GM12892 (cell line): ENCODE measurements at regions not wholly inside any gene's neighbourhood (a gene's known extent, or its start where the extent isn't known, plus 50 kb on each side); places are given as distances from the start of the nearest gene placed in this dataset.

Experiments used
- POLR2A ChIP-seq: IDR thresholded peaks from 2 replicates; pipeline ENCODE4 v1.6.1; 2011; ENCODE audit warnings: low read depth, low read length, control low read depth
- POLR2AphosphoS5 ChIP-seq: IDR thresholded peaks from 2 replicates; pipeline ENCODE4 v1.6.1; 2011; ENCODE audit warnings: low read depth, low read length, control low read depth

DNA sequence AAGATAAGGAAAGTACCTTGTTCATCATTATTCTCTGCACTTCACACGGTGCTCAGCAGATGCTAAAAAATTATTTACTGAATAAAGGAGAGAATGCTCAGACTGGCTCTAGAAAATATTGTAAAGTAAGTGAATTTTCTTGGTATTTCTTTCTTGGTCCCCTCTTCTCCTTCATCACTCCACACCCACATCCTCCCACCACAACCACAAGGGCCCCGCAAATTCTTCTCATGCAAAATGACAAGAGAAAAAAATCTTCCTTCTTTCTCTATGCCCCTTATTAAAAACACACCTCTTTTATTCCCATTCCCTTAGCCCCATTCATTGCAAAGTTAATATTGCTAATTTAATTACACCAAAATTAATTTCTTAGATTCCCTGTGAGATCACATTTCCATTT lies 74.2 kb upstream of the NEDD4L start:
- TF ChIP-seq POLR2A (no peak), POLR2AphosphoS5 (no peak)
